K562 (cell line): ENCODE measurements at regions not wholly inside any gene's neighbourhood (a gene's known extent, or its start where the extent isn't known, plus 50 kb on each side); places are given as distances from the start of the nearest gene placed in this dataset.

Experiments used
- BACH1 ChIP-seq: fragments of 200-800 bp; sonication (Bioruptor generic); IDR thresholded peaks from 2 replicates; pipeline ENCODE4 v1.6.1; 2016; ENCODE audit warnings: missing genetic modification characterization, missing compliant biosample characterization
- NBN ChIP-seq: fragments of 450-650 bp; IDR thresholded peaks from 2 replicates; pipeline ENCODE4 v1.6.1; 2016; ENCODE audit warnings: low read depth, mild to moderate bottlenecking
- POLR3G ChIP-seq: IDR thresholded peaks from 2 replicates; pipeline ENCODE4 v1.6.1; 2011; ENCODE audit not compliant: insufficient read length, insufficient replicate concordance; ENCODE audit errors: extremely low read depth
- SPI1 ChIP-seq: IDR thresholded peaks from 2 replicates; pipeline ENCODE4 v1.6.1; 2011; ENCODE audit warnings: low read depth, low read length, control low read depth, borderline replicate concordance
- TBP ChIP-seq: optimal IDR thresholded peaks from 2 replicates; pipeline ENCODE3; 2011; ENCODE audit warnings: low read depth, low read length, improper control_type of control experiment
- YY1 ChIP-seq, 3 experiments: IDR thresholded peaks; 2 replicates each; pipeline ENCODE4 v1.6.1; 2011; ENCODE audit warnings: low read length in 2 of 3, mild to moderate bottlenecking in 2 of 3, moderate library complexity in 2 of 3, borderline replicate concordance in 1 of 3, control low read depth in 1 of 3, low read depth in 1 of 3; ENCODE audit not compliant: insufficient read depth in 3 of 3, insufficient replicate concordance in 2 of 3, control insufficient read depth in 1 of 3, insufficient read length in 1 of 3; ENCODE audit errors: extremely low read depth in 1 of 3
- TF ChIP-seq, protein P1 (sequence below): fragments of 450-650 bp; IDR thresholded peaks from 2 replicates; pipeline ENCODE4 v1.6.1; 2016; ENCODE audit warnings: mild to moderate bottlenecking, moderate library complexity
- TF ChIP-seq, protein P2 (sequence below): sonication (generic); formaldehyde crosslinking; IDR thresholded peaks from 2 replicates; pipeline ENCODE4 v1.8.0; 2023; ENCODE audit warnings: mild to moderate bottlenecking, missing genetic modification reagents
- TF ChIP-seq, protein P3 (sequence below), 2 experiments: fragments of 450-650 bp in 1 of 2; sonication (generic) in 1 of 2; formaldehyde crosslinking in 1 of 2; IDR thresholded peaks in 1 of 2; conservative IDR thresholded peaks in 1 of 2; 2 replicates each; pipeline versions ENCODE4 v1.6.1 to v1.8.1; 2016 to 2023; ENCODE audit warnings: mild to moderate bottlenecking in 2 of 2, moderate library complexity in 2 of 2, inconsistent platforms in 1 of 2, missing genetic modification reagents in 1 of 2
- TF ChIP-seq, protein P4 (sequence below): fragments of 450-650 bp; formaldehyde crosslinking; IDR thresholded peaks from 2 replicates; pipeline ENCODE4 v1.4.0; 2020; ENCODE audit warnings: mild to moderate bottlenecking, moderate library complexity

DNA sequence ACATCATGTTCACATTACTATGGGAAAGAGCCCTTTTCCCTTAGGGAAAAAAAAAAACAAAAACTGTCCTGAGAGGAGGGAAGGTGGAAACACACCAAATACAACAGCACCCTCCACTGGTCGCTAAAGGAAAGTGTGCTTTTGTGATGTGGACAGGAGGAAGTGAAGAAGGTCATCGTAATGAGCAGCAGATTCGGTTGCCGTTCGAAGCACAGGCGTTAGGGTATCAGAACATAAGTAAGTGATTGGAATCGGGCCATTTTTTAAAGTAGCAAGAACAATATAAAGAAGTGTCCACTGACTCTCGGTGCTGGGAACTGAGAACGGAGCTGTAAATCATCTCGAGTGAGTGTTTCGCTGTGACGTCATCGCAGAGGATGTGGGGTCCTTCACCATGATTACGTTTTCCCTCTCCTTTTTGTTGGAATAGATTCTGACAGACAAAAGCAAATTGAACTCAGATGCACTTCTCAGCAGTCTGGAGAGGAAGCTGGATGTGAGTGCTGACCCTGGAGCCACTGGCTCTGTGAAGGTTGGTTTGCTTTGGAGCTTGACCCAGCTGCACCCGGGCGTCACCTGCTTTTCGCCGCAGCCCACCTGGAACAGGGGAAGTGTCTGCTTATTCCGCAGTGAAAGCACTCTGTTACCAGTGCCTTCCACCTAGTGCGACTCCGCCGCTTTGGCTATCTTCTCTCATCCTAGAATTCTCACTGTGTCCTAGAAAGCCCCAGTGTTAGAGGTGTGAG, 203.6 kb upstream of the GMDS start (continued):
- TF ChIP-seq, protein P1, sequence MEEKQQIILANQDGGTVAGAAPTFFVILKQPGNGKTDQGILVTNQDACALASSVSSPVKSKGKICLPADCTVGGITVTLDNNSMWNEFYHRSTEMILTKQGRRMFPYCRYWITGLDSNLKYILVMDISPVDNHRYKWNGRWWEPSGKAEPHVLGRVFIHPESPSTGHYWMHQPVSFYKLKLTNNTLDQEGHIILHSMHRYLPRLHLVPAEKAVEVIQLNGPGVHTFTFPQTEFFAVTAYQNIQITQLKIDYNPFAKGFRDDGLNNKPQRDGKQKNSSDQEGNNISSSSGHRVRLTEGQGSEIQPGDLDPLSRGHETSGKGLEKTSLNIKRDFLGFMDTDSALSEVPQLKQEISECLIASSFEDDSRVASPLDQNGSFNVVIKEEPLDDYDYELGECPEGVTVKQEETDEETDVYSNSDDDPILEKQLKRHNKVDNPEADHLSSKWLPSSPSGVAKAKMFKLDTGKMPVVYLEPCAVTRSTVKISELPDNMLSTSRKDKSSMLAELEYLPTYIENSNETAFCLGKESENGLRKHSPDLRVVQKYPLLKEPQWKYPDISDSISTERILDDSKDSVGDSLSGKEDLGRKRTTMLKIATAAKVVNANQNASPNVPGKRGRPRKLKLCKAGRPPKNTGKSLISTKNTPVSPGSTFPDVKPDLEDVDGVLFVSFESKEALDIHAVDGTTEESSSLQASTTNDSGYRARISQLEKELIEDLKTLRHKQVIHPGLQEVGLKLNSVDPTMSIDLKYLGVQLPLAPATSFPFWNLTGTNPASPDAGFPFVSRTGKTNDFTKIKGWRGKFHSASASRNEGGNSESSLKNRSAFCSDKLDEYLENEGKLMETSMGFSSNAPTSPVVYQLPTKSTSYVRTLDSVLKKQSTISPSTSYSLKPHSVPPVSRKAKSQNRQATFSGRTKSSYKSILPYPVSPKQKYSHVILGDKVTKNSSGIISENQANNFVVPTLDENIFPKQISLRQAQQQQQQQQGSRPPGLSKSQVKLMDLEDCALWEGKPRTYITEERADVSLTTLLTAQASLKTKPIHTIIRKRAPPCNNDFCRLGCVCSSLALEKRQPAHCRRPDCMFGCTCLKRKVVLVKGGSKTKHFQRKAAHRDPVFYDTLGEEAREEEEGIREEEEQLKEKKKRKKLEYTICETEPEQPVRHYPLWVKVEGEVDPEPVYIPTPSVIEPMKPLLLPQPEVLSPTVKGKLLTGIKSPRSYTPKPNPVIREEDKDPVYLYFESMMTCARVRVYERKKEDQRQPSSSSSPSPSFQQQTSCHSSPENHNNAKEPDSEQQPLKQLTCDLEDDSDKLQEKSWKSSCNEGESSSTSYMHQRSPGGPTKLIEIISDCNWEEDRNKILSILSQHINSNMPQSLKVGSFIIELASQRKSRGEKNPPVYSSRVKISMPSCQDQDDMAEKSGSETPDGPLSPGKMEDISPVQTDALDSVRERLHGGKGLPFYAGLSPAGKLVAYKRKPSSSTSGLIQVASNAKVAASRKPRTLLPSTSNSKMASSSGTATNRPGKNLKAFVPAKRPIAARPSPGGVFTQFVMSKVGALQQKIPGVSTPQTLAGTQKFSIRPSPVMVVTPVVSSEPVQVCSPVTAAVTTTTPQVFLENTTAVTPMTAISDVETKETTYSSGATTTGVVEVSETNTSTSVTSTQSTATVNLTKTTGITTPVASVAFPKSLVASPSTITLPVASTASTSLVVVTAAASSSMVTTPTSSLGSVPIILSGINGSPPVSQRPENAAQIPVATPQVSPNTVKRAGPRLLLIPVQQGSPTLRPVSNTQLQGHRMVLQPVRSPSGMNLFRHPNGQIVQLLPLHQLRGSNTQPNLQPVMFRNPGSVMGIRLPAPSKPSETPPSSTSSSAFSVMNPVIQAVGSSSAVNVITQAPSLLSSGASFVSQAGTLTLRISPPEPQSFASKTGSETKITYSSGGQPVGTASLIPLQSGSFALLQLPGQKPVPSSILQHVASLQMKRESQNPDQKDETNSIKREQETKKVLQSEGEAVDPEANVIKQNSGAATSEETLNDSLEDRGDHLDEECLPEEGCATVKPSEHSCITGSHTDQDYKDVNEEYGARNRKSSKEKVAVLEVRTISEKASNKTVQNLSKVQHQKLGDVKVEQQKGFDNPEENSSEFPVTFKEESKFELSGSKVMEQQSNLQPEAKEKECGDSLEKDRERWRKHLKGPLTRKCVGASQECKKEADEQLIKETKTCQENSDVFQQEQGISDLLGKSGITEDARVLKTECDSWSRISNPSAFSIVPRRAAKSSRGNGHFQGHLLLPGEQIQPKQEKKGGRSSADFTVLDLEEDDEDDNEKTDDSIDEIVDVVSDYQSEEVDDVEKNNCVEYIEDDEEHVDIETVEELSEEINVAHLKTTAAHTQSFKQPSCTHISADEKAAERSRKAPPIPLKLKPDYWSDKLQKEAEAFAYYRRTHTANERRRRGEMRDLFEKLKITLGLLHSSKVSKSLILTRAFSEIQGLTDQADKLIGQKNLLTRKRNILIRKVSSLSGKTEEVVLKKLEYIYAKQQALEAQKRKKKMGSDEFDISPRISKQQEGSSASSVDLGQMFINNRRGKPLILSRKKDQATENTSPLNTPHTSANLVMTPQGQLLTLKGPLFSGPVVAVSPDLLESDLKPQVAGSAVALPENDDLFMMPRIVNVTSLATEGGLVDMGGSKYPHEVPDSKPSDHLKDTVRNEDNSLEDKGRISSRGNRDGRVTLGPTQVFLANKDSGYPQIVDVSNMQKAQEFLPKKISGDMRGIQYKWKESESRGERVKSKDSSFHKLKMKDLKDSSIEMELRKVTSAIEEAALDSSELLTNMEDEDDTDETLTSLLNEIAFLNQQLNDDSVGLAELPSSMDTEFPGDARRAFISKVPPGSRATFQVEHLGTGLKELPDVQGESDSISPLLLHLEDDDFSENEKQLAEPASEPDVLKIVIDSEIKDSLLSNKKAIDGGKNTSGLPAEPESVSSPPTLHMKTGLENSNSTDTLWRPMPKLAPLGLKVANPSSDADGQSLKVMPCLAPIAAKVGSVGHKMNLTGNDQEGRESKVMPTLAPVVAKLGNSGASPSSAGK = peak; percentile 34; the same call in 1 of the 2 replicates
- TF ChIP-seq YY1 (IDR thresholded peaks at IDR 0.05; ENCODE audit: borderline replicate concordance in 1 of 3, control insufficient read depth in 1 of 3, extremely low read depth in 1 of 3, insufficient read depth in 3 of 3, insufficient read length in 1 of 3, insufficient replicate concordance in 2 of 3, low read depth in 1 of 3, low read length in 2 of 3) = no peak
- TF ChIP-seq, protein P2, sequence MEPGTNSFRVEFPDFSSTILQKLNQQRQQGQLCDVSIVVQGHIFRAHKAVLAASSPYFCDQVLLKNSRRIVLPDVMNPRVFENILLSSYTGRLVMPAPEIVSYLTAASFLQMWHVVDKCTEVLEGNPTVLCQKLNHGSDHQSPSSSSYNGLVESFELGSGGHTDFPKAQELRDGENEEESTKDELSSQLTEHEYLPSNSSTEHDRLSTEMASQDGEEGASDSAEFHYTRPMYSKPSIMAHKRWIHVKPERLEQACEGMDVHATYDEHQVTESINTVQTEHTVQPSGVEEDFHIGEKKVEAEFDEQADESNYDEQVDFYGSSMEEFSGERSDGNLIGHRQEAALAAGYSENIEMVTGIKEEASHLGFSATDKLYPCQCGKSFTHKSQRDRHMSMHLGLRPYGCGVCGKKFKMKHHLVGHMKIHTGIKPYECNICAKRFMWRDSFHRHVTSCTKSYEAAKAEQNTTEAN (CRISPR knock-in tag) = no peak
- TF ChIP-seq NBN = peak; percentile 41; the same call in 1 of the 2 replicates
- no peak for TF ChIP-seq POLR3G
- TF ChIP-seq BACH1 (tag) = no peak
- TF ChIP-seq SPI1 = peak; percentile 82; the same call in 1 of the 2 replicates
- no peak for TF ChIP-seq TBP
- TF ChIP-seq, protein P3, sequence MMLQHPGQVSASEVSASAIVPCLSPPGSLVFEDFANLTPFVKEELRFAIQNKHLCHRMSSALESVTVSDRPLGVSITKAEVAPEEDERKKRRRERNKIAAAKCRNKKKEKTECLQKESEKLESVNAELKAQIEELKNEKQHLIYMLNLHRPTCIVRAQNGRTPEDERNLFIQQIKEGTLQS (IDR thresholded peaks at IDR 0.05) = peak; percentile 90
- TF ChIP-seq, protein P3 (CRISPR knock-in tag; conservative IDR thresholded peaks at IDR 0.05) = no peak
- TF ChIP-seq, protein P4, sequence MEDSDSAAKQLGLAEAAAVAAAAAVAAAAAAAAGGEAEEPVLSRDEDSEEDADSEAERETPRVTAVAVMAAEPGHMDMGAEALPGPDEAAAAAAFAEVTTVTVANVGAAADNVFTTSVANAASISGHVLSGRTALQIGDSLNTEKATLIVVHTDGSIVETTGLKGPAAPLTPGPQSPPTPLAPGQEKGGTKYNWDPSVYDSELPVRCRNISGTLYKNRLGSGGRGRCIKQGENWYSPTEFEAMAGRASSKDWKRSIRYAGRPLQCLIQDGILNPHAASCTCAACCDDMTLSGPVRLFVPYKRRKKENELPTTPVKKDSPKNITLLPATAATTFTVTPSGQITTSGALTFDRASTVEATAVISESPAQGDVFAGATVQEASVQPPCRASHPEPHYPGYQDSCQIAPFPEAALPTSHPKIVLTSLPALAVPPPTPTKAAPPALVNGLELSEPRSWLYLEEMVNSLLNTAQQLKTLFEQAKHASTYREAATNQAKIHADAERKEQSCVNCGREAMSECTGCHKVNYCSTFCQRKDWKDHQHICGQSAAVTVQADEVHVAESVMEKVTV = peak; percentile 30; the same call in 1 of the 2 replicates
